Activated naive CD4-positive, alpha-beta T cell treated with anti-CD3 and anti-CD28 coated beads for 36 hours (primary cell): ENCODE measurements at regions not wholly inside any gene's neighbourhood (a gene's known extent, or its start where the extent isn't known, plus 50 kb on each side); places are given as distances from the start of the nearest gene placed in this dataset.
"Not testable (repeated sequence)": the region's sequence is repeated elsewhere in the genome, so short reads cannot be mapped to it uniquely, and the experiment has no call there.

Source experiments
- CTCF ChIA-PET: fragments of 350-600 bp; sonication (Branson Sonifier 250); formaldehyde crosslinking; loops from one replicate; lab custom pipeline; 2021; ENCODE audit warnings: antibody characterized with exemption; lab: Charles Lee
- DNase-seq: peaks from one replicate; pipeline ENCODE4 v3.0.0-alpha.2; 2020
- H3K27ac Mint-ChIP-seq: one replicate; pipeline ENCODE4 v1.8.0; 2021; ENCODE audit warnings: mild to moderate bottlenecking, mixed read lengths
- H3K27me3 Mint-ChIP-seq: one replicate; pipeline ENCODE4 v1.8.0; 2021; ENCODE audit warnings: low read depth, mixed read lengths
- H3K36me3 Mint-ChIP-seq: one replicate; pipeline ENCODE4 v1.8.0; 2021; ENCODE audit warnings: low read depth, mixed read lengths
- H3K4me1 Mint-ChIP-seq: one replicate; pipeline ENCODE4 v1.8.0; 2021; ENCODE audit warnings: low read depth, mixed read lengths
- H3K4me3 Mint-ChIP-seq: one replicate; pipeline ENCODE4 v1.8.0; 2021; ENCODE audit warnings: mild to moderate bottlenecking, moderate library complexity, mixed read lengths
- H3K9me3 Mint-ChIP-seq: one replicate; pipeline ENCODE4 v1.8.0; 2021; ENCODE audit warnings: mixed read lengths
- intact Hi-C: fragments of 100-400 bp; cut with micrococcal nuclease; formaldehyde crosslinking; loops from one replicate; pipeline ENCODE4 v1.15.1; 2023

- H3K4me1 Mint-ChIP-seq, H3K4me3 Mint-ChIP-seq, H3K27me3 Mint-ChIP-seq, CTCF ChIA-PET, H3K9me3 Mint-ChIP-seq, DNase-seq, intact Hi-C loops, H3K27ac Mint-ChIP-seq, H3K36me3 Mint-ChIP-seq: not testable (repeated sequence)
Observed at GRCh38 chr1:189139748-189140147, 1337.9 kb downstream of the BRINP3 start.

GRCh38 chr1:189141056-189141455 is 1336.6 kb downstream of the BRINP3 start:
- DNase-seq = no peak
- CTCF ChIA-PET = no interaction called here
- Mint-ChIP-seq H3K9me3 (peaks cover 5% of the 10 kb centered on the region), H3K4me3 (no peak overlapping the region), H3K36me3 (no peaks in the 10 kb centered on the region), H3K27me3 (no peaks in the 10 kb centered on the region), H3K4me1 (no peaks in the 10 kb centered on the region), H3K27ac (no peak overlapping the region)
- intact Hi-C loops = no loop called here

- Mint-ChIP-seq H3K27ac (no peak overlapping the region), H3K4me3 (no peak overlapping the region), H3K27me3 (no peaks in the 10 kb centered on the region), H3K4me1 (no peaks in the 10 kb centered on the region), H3K9me3 (peaks cover 3% of the 10 kb centered on the region), H3K36me3 (no peaks in the 10 kb centered on the region)
- CTCF ChIA-PET = no interaction called here
- intact Hi-C loops = no loop called here
- no peak for DNase-seq
Observed at GRCh38 chr1:189149547-189150375, 1327.9 kb downstream of the BRINP3 start.

- Mint-ChIP-seq H3K4me3 (no peak overlapping the region), H3K36me3 (no peaks in the 10 kb centered on the region)
- intact Hi-C loops = no loop called here
Observed at GRCh38 chr1:189150624-189151023, 1327.0 kb downstream of the BRINP3 start.

GRCh38 chr1:189151361-189151760 is 1326.3 kb downstream of the BRINP3 start:
- Mint-ChIP-seq H3K36me3 (no peaks in the 10 kb centered on the region), H3K4me3 (no peak overlapping the region), H3K27ac (no peak overlapping the region), H3K27me3 (no peaks in the 10 kb centered on the region), H3K4me1 (no peaks in the 10 kb centered on the region), H3K9me3 (peaks cover 3% of the 10 kb centered on the region)
- CTCF ChIA-PET = no interaction called here
- DNase-seq = no peak
- intact Hi-C loops = no loop called here

More at GRCh38 chr1:189150624-189151023, 1327.0 kb downstream of the BRINP3 start:
- no peak for DNase-seq
- H3K4me1 Mint-ChIP-seq = no peaks in the 10 kb centered on the region
- H3K27ac Mint-ChIP-seq = no peak overlapping the region
- H3K27me3 Mint-ChIP-seq = no peaks in the 10 kb centered on the region
- CTCF ChIA-PET = no interaction called here
- H3K9me3 Mint-ChIP-seq = peaks cover 3% of the 10 kb centered on the region

GRCh38 chr1:189152685-189153084 is 1325.0 kb downstream of the BRINP3 start:
- CTCF ChIA-PET = no interaction called here
- no peak for DNase-seq
- Mint-ChIP-seq H3K36me3 (no peaks in the 10 kb centered on the region), H3K27ac (no peak overlapping the region), H3K4me1 (no peaks in the 10 kb centered on the region), H3K4me3 (no peak overlapping the region), H3K9me3 (peaks cover 3% of the 10 kb centered on the region), H3K27me3 (no peaks in the 10 kb centered on the region)
- intact Hi-C loops = no loop called here

- Mint-ChIP-seq H3K36me3 (no peaks in the 10 kb centered on the region), H3K27me3 (no peaks in the 10 kb centered on the region), H3K4me3 (no peak overlapping the region), H3K9me3 (peaks cover 2% of the 10 kb centered on the region), H3K4me1 (no peaks in the 10 kb centered on the region), H3K27ac (no peak overlapping the region)
- CTCF ChIA-PET = no interaction called here
- no peak for DNase-seq
- intact Hi-C loops = no loop called here
Observed at GRCh38 chr1:189158155-189158554, 1319.5 kb downstream of the BRINP3 start.

- Mint-ChIP-seq H3K4me3 (no peak overlapping the region), H3K27me3 (no peaks in the 10 kb centered on the region), H3K36me3 (no peaks in the 10 kb centered on the region), H3K27ac (no peak overlapping the region), H3K9me3 (peaks cover 12% of the 10 kb centered on the region), H3K4me1 (no peaks in the 10 kb centered on the region)
- no peak for DNase-seq
- CTCF ChIA-PET = no interaction called here
- intact Hi-C loops = no loop called here
Observed at GRCh38 chr1:189175889-189176288, 1301.8 kb downstream of the BRINP3 start.

- H3K27me3 Mint-ChIP-seq = no peaks in the 10 kb centered on the region
- H3K36me3 Mint-ChIP-seq = no peaks in the 10 kb centered on the region
- CTCF ChIA-PET = no interaction called here
- no peak for DNase-seq
- H3K9me3 Mint-ChIP-seq = peaks cover 5% of the 10 kb centered on the region
- H3K4me1 Mint-ChIP-seq = no peaks in the 10 kb centered on the region
- H3K27ac Mint-ChIP-seq = no peak overlapping the region
- no peak overlapping the region for H3K4me3 Mint-ChIP-seq
- intact Hi-C loops = no loop called here
Observed at GRCh38 chr1:189180057-189180456, 1297.6 kb downstream of the BRINP3 start.

GRCh38 chr1:189185097-189185496 is 1292.6 kb downstream of the BRINP3 start:
- DNase-seq = no peak
- intact Hi-C loops = no loop called here
- CTCF ChIA-PET = no interaction called here
- Mint-ChIP-seq H3K9me3 (no peaks in the 10 kb centered on the region), H3K27ac (no peak overlapping the region), H3K27me3 (no peaks in the 10 kb centered on the region), H3K4me3 (no peak overlapping the region), H3K36me3 (no peaks in the 10 kb centered on the region), H3K4me1 (no peaks in the 10 kb centered on the region)

GRCh38 chr1:189192741-189193520 is 1284.7 kb downstream of the BRINP3 start:
- H3K4me3 Mint-ChIP-seq = no peak overlapping the region
- CTCF ChIA-PET = no interaction called here
- H3K27me3 Mint-ChIP-seq = no peaks in the 10 kb centered on the region
- H3K27ac Mint-ChIP-seq = no peak overlapping the region
- H3K9me3 Mint-ChIP-seq = peaks cover 2% of the 10 kb centered on the region
- no peaks in the 10 kb centered on the region for H3K4me1 Mint-ChIP-seq
- no peak for DNase-seq
- intact Hi-C loops = no loop called here
- no peaks in the 10 kb centered on the region for H3K36me3 Mint-ChIP-seq

GRCh38 chr1:189205863-189206262 is 1271.8 kb downstream of the BRINP3 start:
- H3K4me3 Mint-ChIP-seq = no peak overlapping the region
- CTCF ChIA-PET = no interaction called here
- DNase-seq = no peak
- H3K9me3 Mint-ChIP-seq = peaks cover 5% of the 10 kb centered on the region
- H3K4me1 Mint-ChIP-seq = no peaks in the 10 kb centered on the region
- no peaks in the 10 kb centered on the region for H3K27me3 Mint-ChIP-seq
- intact Hi-C loops = no loop called here
- H3K36me3 Mint-ChIP-seq = no peaks in the 10 kb centered on the region
- no peak overlapping the region for H3K27ac Mint-ChIP-seq

- Mint-ChIP-seq H3K4me1 (no peaks in the 10 kb centered on the region), H3K9me3 (peaks cover 5% of the 10 kb centered on the region), H3K36me3 (no peaks in the 10 kb centered on the region), H3K27ac (no peak overlapping the region), H3K27me3 (no peaks in the 10 kb centered on the region), H3K4me3 (no peak overlapping the region)
- CTCF ChIA-PET = no interaction called here
- intact Hi-C loops = no loop called here
- DNase-seq = no peak
Observed at GRCh38 chr1:189206617-189207016, 1271.0 kb downstream of the BRINP3 start.
